ENCODE measurements at regions not wholly inside any gene's neighbourhood (a gene's known extent, or its start where the extent isn't known, plus 50 kb on each side); places are given as distances from the start of the nearest gene placed in this dataset.

DNA sequence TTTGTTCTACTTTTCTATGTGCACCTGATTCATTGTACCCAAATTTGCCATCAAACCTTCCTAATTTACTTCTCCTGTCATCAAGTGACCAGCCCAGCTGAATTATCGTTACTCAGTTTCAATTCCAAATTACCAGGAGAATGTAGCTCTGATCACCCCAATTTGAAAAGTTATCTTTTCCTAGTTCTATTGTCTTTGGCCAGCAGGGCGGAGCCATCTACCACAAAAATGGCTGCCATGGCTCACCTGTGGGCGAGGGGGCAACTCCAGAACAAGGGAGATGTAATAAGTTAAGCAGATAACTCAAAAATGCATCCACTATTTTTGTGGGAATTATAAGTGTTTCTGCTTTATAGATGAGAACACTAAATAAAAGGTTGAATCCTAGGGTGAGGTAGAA is 133.8 kb upstream of the MOCS2 start:
- no peaks in the 10 kb centered on the region for H3K4me1 ChIP-seq

DNA sequence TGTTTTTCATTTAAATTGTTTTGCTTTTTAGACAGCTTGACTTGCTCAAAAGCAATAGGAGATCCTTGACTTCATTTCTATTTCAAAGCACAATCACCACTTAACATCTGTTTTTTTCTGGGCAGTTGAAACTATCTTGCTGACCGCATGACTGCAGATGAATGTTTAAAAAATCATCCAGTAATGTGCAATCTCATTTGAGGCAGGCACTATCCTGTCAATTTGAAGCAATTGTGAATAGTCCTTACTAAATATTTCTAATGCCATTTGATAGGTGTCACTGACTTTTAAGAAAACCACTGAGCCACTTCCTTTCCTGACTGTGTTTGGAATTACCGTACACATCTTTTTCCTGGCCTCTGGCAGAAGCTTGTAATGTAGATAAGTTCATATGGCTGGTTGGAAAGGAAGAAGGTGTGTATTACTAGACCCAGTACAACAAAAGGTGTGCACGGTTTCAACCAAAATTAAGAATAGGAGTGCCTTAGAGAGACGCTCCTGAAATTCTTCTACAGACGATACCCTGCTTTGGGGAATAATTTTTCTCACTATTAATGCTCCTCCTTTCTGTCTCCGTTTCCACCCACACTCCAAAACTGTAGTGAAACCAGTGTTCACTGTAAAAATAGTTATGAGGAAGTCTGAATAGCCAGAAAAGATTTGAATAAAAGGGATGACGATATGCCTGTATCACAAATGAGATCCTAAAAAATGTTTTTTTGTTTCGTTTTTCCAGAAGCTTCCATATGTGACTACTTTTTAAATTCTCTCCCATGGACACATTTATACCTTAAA is 136.7 kb upstream of the MOCS2 start:
- no peaks in the 10 kb centered on the region for H3K27me3 ChIP-seq
- H3K36me3 ChIP-seq, result no peaks in the 10 kb centered on the region
- H3K4me1 ChIP-seq, result no peaks in the 10 kb centered on the region
- H3K4me3 ChIP-seq, result no peak overlapping the region
- H3K27ac ChIP-seq, result no peak overlapping the region
- H3K4me2 ChIP-seq, result no peak overlapping the region
- no peaks in the 10 kb centered on the region for H3K9me3 ChIP-seq
- no peak for TF ChIP-seq Cebpa-rat (IDR thresholded peaks at IDR 0.05)
- no peaks in the 10 kb centered on the region for H4K20me1 ChIP-seq
- H3K9ac ChIP-seq, result no peak overlapping the region

More for the DNA sequence above, 133.8 kb upstream of the MOCS2 start:
- no peak overlapping the region for H3K4me2 ChIP-seq
- H3K9ac ChIP-seq, result no peak overlapping the region
- no peaks in the 10 kb centered on the region for H3K36me3 ChIP-seq
- H4K20me1 ChIP-seq, result no peaks in the 10 kb centered on the region
- TF ChIP-seq Cebpa-rat (IDR thresholded peaks at IDR 0.05), result no peak
- H3K27me3 ChIP-seq, result no peaks in the 10 kb centered on the region
- H3K4me3 ChIP-seq, result no peak overlapping the region
- H3K9me3 ChIP-seq, result no peaks in the 10 kb centered on the region
- no peak overlapping the region for H3K27ac ChIP-seq

DNA sequence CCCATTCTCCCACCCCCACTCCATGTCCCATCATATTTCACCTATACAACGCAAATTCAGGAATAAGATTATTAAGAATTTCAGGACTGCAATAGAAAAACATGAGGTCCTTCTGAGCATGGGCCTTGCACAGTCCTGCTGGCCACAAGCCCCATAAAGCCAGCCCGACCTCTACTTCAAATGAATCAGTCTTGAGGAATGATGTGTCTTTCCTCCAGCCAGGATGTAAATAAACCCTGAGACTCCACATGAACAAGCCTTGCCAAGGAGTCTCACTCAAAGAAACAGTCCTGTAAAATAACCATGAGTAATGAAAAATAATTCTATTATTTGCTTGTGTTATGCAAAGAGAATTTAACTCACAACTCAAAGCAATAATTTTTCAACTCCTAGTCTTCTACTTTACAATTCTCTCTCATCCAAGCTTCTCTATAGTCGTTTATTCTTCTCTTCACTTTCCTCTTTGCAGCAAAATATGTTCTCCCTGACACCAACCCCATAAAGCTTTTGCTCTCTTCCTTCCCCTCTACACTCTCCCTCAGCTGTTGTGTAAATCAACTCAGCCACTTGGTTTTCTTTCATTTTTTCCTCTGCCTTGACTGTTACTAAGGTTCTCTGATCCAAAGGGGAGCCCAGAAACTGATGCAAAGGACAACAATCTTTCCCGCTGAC is 140.1 kb upstream of the MOCS2 start:
- Histone ChIP-seq H3K9ac (no peak overlapping the region), H3K27ac (no peak overlapping the region)
- no peak for TF ChIP-seq Cebpa-rat (IDR thresholded peaks at IDR 0.05)

DNA sequence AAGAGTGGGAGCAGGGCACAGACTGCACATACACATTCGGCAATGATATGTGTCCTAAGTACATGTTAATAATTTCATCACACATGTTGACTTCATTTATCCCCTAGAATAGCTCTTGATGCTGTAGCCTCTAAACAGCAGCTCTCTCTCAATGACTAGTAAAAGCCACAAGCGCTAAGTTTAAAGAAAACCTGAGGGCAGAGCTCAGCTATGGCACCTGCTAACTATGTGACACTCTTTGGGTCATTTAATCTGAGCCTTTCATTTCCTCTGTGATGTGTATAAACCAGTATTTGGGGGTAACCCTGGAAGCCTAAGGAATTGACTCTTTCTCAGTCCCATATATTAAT is 140.6 kb upstream of the MOCS2 start:
- Histone ChIP-seq H3K4me3 (no peak overlapping the region), H4K20me1 (no peaks in the 10 kb centered on the region), H3K27ac (no peak overlapping the region), H3K36me3 (no peaks in the 10 kb centered on the region), H3K9ac (no peak overlapping the region), H3K4me2 (no peak overlapping the region), H3K27me3 (no peaks in the 10 kb centered on the region), H3K9me3 (no peaks in the 10 kb centered on the region), H3K4me1 (no peaks in the 10 kb centered on the region)
- TF ChIP-seq Cebpa-rat (IDR thresholded peaks at IDR 0.05), result no peak

More for the DNA sequence above, 140.1 kb upstream of the MOCS2 start:
- H3K9me3 ChIP-seq, result no peaks in the 10 kb centered on the region
- H3K4me1 ChIP-seq, result no peaks in the 10 kb centered on the region
- H3K4me2 ChIP-seq, result no peak overlapping the region
- no peaks in the 10 kb centered on the region for H3K27me3 ChIP-seq
- H4K20me1 ChIP-seq, result no peaks in the 10 kb centered on the region
- H3K36me3 ChIP-seq, result no peaks in the 10 kb centered on the region
- H3K4me3 ChIP-seq, result no peak overlapping the region

DNA sequence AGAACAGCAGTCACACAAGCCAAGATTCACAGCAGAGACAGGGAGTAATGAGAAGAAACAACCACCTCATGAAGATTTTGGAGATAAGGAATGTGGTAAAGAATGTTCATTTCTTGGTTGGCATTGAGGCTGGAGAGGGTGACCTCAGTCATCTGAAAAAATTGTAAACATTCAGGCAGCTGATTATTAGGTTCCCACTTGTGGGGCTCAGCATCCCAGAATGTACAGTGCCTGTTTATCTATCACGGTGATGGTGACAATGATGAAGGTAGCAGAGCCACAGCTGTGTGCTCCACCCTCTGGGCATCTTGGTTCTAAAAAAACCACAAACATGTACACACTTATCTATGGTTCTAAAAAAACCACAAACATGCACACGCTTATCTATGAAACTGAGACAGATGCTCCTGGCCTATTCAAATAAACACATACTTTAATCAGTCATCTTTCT is 143.9 kb upstream of the MOCS2 start:
- Histone ChIP-seq H3K36me3 (no peaks in the 10 kb centered on the region), H3K27ac (no peak overlapping the region), H4K20me1 (no peaks in the 10 kb centered on the region), H3K9ac (no peak overlapping the region), H3K4me2 (no peak overlapping the region), H3K27me3 (no peaks in the 10 kb centered on the region), H3K4me3 (no peak overlapping the region), H3K9me3 (no peaks in the 10 kb centered on the region), H3K4me1 (no peaks in the 10 kb centered on the region)
- no peak for TF ChIP-seq Cebpa-rat (IDR thresholded peaks at IDR 0.05)

DNA sequence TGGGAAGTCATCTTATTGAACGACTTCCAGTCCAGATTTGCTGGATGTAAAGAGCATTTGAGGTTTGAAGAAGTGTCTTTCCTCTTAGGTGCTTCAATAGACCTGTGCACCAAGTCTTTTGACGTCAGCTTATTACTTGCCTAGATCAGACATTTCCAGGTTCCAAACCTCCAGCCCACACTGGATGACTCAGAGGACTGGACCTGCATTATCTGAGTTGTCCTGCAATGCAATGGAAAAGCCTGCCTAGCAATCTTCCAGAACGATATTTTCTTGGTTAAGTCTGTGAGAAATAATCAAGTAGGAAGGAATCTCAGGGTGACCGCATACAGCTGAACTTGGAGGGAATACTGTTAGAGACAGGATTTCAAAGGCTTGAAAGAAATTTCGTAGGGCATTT is 147.2 kb upstream of the MOCS2 start:
- H3K27ac ChIP-seq, result no peak overlapping the region
- no peaks in the 10 kb centered on the region for H3K4me1 ChIP-seq
- TF ChIP-seq Cebpa-rat (IDR thresholded peaks at IDR 0.05), result no peak
- no peak overlapping the region for H3K9ac ChIP-seq
- H3K9me3 ChIP-seq, result no peaks in the 10 kb centered on the region
- H3K4me3 ChIP-seq, result no peak overlapping the region
- no peaks in the 10 kb centered on the region for H4K20me1 ChIP-seq
- H3K27me3 ChIP-seq, result no peaks in the 10 kb centered on the region
- no peaks in the 10 kb centered on the region for H3K36me3 ChIP-seq
- H3K4me2 ChIP-seq, result no peak overlapping the region

DNA sequence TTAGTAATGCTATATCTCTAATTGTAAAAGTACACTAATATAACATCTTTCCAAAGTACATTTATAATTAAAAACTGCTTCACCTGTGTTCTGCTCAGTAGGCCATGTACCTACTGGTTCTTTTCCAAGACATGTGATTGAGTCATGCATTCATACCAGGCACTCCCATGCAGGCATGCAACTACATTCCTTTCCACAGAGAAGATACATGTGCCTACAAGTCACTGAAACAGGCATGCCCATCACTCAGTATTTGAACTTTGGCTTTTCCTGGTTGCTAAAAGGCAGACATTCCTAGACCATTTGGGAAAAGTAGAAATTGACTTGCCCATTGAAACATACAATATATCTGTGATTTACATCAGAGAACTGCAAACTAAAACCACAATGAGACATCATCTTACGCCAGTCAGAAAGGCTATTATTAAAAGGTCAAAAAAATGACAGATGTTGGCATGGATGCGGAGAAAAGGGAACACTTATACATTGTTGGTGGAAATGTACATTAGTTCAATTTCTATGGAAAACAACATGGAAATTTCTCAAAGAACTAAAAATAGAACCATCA is 148.3 kb upstream of the MOCS2 start:
- H4K20me1 ChIP-seq, result no peaks in the 10 kb centered on the region
- no peaks in the 10 kb centered on the region for H3K36me3 ChIP-seq
- no peak overlapping the region for H3K9ac ChIP-seq
- H3K4me3 ChIP-seq, result no peak overlapping the region
- no peaks in the 10 kb centered on the region for H3K4me1 ChIP-seq
- H3K4me2 ChIP-seq, result no peak overlapping the region
- H3K27me3 ChIP-seq, result no peaks in the 10 kb centered on the region
- H3K9me3 ChIP-seq, result no peaks in the 10 kb centered on the region
- no peak for TF ChIP-seq Cebpa-rat (IDR thresholded peaks at IDR 0.05)
- no peak overlapping the region for H3K27ac ChIP-seq

DNA sequence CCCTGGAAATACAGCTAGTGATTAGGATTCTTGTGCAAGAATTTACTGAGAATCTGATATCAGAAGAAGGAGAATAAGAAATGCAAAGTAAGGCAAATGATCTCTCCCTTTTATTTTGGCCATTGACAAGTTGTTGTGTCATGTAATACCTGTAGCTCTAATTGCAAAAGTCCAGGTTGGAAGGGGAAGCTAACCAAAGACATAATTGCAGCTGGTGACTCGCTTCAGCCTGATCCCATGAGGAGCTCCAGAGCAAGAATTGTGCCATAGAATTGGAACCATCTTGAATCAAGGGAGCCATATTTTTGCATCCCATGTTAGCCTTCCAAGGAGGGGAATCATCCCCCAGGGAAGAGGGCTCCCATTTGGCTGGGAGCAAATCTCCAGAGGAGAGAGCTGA is 149.6 kb upstream of the MOCS2 start:
- Histone ChIP-seq H3K9me3 (no peaks in the 10 kb centered on the region), H3K27ac (no peak overlapping the region), H4K20me1 (no peaks in the 10 kb centered on the region), H3K4me2 (no peak overlapping the region), H3K27me3 (no peaks in the 10 kb centered on the region), H3K4me1 (no peaks in the 10 kb centered on the region), H3K36me3 (no peaks in the 10 kb centered on the region), H3K4me3 (no peak overlapping the region), H3K9ac (no peak overlapping the region)
- TF ChIP-seq Cebpa-rat (IDR thresholded peaks at IDR 0.05), result no peak

DNA sequence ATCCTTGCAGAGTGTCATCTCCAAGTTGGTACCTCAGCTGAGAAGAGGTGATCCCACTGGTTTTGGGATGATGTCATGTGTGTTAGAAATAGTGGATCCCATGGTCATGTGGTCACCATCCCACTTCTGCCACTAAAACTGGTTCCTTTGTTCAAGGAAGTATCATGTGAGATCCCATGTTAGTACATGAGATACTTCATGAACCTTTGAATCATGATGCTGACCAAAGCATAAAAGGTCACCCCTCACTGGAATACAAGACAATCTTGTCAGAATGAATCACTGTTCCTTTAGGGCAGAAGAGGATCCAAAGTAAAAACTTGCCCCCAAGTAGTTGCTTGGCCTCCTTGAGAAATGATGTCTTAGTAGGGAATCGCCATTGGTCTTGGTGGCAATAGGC is 150.9 kb upstream of the MOCS2 start:
- Histone ChIP-seq H3K9me3 (no peaks in the 10 kb centered on the region), H3K9ac (no peak overlapping the region), H3K4me3 (no peak overlapping the region), H3K27ac (no peak overlapping the region), H3K36me3 (no peaks in the 10 kb centered on the region), H3K4me2 (no peak overlapping the region), H4K20me1 (no peaks in the 10 kb centered on the region), H3K4me1 (no peaks in the 10 kb centered on the region), H3K27me3 (no peaks in the 10 kb centered on the region)
- no peak for TF ChIP-seq Cebpa-rat (IDR thresholded peaks at IDR 0.05)

DNA sequence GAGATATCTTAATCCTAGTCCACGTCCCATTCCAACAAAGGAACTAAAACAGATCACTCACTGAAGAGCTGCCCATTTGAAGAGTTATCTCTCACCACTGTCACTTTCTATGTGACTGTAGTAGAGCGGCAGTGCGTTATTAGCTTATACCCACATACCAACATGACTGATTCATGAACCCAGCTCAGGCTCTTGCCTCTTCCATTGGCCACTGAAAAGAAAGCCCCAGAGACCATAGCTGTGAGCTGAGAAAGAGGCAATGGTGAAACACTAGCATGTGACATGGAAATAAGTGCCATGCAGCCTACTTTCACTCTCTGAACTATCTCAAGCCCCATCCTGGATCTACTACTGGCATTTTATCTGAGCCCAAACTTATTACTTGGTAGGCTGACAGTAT is 151.7 kb upstream of the MOCS2 start:
- no peaks in the 10 kb centered on the region for H3K9me3 ChIP-seq
- no peaks in the 10 kb centered on the region for H4K20me1 ChIP-seq
- no peak for TF ChIP-seq Cebpa-rat (IDR thresholded peaks at IDR 0.05)
- H3K4me1 ChIP-seq, result no peaks in the 10 kb centered on the region
- H3K9ac ChIP-seq, result no peak overlapping the region
- H3K36me3 ChIP-seq, result no peaks in the 10 kb centered on the region
- H3K27ac ChIP-seq, result no peak overlapping the region
- no peak overlapping the region for H3K4me3 ChIP-seq
- no peaks in the 10 kb centered on the region for H3K27me3 ChIP-seq
- no peak overlapping the region for H3K4me2 ChIP-seq
